RWPE2 (cell line): ENCODE measurements at regions not wholly inside any gene's neighbourhood (a gene's known extent, or its start where the extent isn't known, plus 50 kb on each side); places are given as distances from the start of the nearest gene placed in this dataset.

Source experiments
- ATAC-seq: fragments of 200-7000 bp; cut with Tn5 transposase; 3 replicates; pipeline ENCODE4 v1.9.1; 2021; ENCODE audit warnings: low read depth
- DNase-seq: peaks from one replicate; pipeline ENCODE4 v3.0.0-alpha.2; 2020; ENCODE audit warnings: low spot score
- H3K27ac ChIP-seq: fragments of 450-650 bp; 2 replicates; pipeline ENCODE4 v1.5.1; 2017; ENCODE audit warnings: mild to moderate bottlenecking; ENCODE audit not compliant: poor library complexity, severe bottlenecking
- H3K27me3 ChIP-seq: fragments of 250-450 bp; sonication (Bioruptor Pico); 2 replicates; pipeline ENCODE4 v1.5.1; 2021; ENCODE audit warnings: mild to moderate bottlenecking, moderate library complexity; ENCODE audit not compliant: insufficient read depth, poor library complexity, severe bottlenecking
- H3K36me3 ChIP-seq: fragments of 250-450 bp; sonication (Bioruptor Pico); 2 replicates; pipeline ENCODE4 v1.5.1; 2020; ENCODE audit warnings: low read depth, mild to moderate bottlenecking, moderate library complexity
- H3K4me1 ChIP-seq: fragments of 250-450 bp; sonication (Bioruptor Pico); 2 replicates; pipeline ENCODE4 v1.5.1; 2021; ENCODE audit warnings: mild to moderate bottlenecking, moderate library complexity; ENCODE audit not compliant: insufficient read depth, poor library complexity, severe bottlenecking
- H3K4me3 ChIP-seq: fragments of 250-450 bp; sonication (Bioruptor Pico); 2 replicates; pipeline ENCODE4 v1.5.1; 2021; ENCODE audit warnings: mild to moderate bottlenecking, moderate library complexity; ENCODE audit not compliant: severe bottlenecking
- H3K9me3 ChIP-seq: fragments of 250-450 bp; sonication (Bioruptor Pico); 2 replicates; pipeline ENCODE4 v1.5.1; 2021; ENCODE audit warnings: mild to moderate bottlenecking, moderate library complexity; ENCODE audit not compliant: severe bottlenecking
- CTCF ChIP-seq: fragments of 450-650 bp; IDR thresholded peaks from one replicate; pipeline ENCODE4 v1.5.1; 2017; ENCODE audit warnings: mild to moderate bottlenecking, moderate library complexity; ENCODE audit not compliant: poor library complexity, severe bottlenecking

- TF ChIP-seq CTCF: no peak
- ATAC-seq: no peak
Observed at GRCh38 chr12:97038834-97039233, 131.8 kb downstream of the NEDD1 start.

GRCh38 chr12:97046901-97047300 is 139.8 kb downstream of the NEDD1 start:
- Histone ChIP-seq H3K27ac (no peak overlapping the region), H3K4me1 (no peaks in the 10 kb centered on the region), H3K9me3 (no peaks in the 10 kb centered on the region), H3K27me3 (no peaks in the 10 kb centered on the region), H3K36me3 (no peaks in the 10 kb centered on the region), H3K4me3 (no peak overlapping the region)
- no peak for TF ChIP-seq CTCF
- no peak for ATAC-seq
- no peak for DNase-seq

More at GRCh38 chr12:97038834-97039233, 131.8 kb downstream of the NEDD1 start:
- Histone ChIP-seq H3K9me3 (no peaks in the 10 kb centered on the region), H3K36me3 (no peaks in the 10 kb centered on the region), H3K27me3 (no peaks in the 10 kb centered on the region), H3K4me1 (no peaks in the 10 kb centered on the region), H3K27ac (no peak overlapping the region), H3K4me3 (no peak overlapping the region)
- DNase-seq: no peak

- Histone ChIP-seq H3K27me3 (no peaks in the 10 kb centered on the region), H3K4me3 (no peak overlapping the region), H3K36me3 (no peaks in the 10 kb centered on the region), H3K4me1 (no peaks in the 10 kb centered on the region), H3K9me3 (no peaks in the 10 kb centered on the region), H3K27ac (no peak overlapping the region)
- DNase-seq (no peak), ATAC-seq (no peak)
- TF ChIP-seq CTCF: no peak
Observed at GRCh38 chr12:97047361-97047760, 140.3 kb downstream of the NEDD1 start.

GRCh38 chr12:97048421-97049035 is 141.5 kb downstream of the NEDD1 start:
- H3K9me3 ChIP-seq: no peaks in the 10 kb centered on the region
- ATAC-seq (no peak), DNase-seq (no peak)
- no peaks in the 10 kb centered on the region for H3K27me3 ChIP-seq
- no peaks in the 10 kb centered on the region for H3K36me3 ChIP-seq
- H3K27ac ChIP-seq: no peak overlapping the region
- no peak for TF ChIP-seq CTCF
- H3K4me3 ChIP-seq: no peak overlapping the region
- H3K4me1 ChIP-seq: no peaks in the 10 kb centered on the region

- Histone ChIP-seq H3K27ac (no peak overlapping the region), H3K36me3 (no peaks in the 10 kb centered on the region), H3K4me3 (no peak overlapping the region), H3K9me3 (no peaks in the 10 kb centered on the region), H3K27me3 (no peaks in the 10 kb centered on the region), H3K4me1 (no peaks in the 10 kb centered on the region)
- no peak for DNase-seq
- TF ChIP-seq CTCF: no peak
- ATAC-seq: no peak
Observed at GRCh38 chr12:97050509-97050908, 143.5 kb downstream of the NEDD1 start.
